Neural cell (in vitro differentiated cells): ENCODE measurements at regions not wholly inside any gene's neighbourhood (a gene's known extent, or its start where the extent isn't known, plus 50 kb on each side); places are given as distances from the start of the nearest gene placed in this dataset.

ENCODE experiments used
- H2AFZ ChIP-seq: fragments of 200-600, 300-800 bp; sonication (generic), shearing (Covaris generic); 2 replicates; pipeline ENCODE4 v1.6.0; 2014; ENCODE audit warnings: low read depth, mild to moderate bottlenecking, antibody characterized with exemption, low read length, moderate library complexity
- H3F3A ChIP-seq: fragments of 200-600 bp; shearing (Covaris generic); 2 replicates; pipeline ENCODE4 v1.6.1; 2016; ENCODE audit warnings: mild to moderate bottlenecking, moderate library complexity, mixed read lengths, antibody characterized with exemption, low read length; ENCODE audit not compliant: insufficient read depth, poor library complexity, severe bottlenecking
- H3K27ac ChIP-seq: fragments of 200-600, 300-800 bp; sonication (generic), shearing (Covaris generic); 2 replicates; pipeline ENCODE4 v1.5.1; 2014; ENCODE audit warnings: mild to moderate bottlenecking, low read length, moderate library complexity
- H3K27me3 ChIP-seq: fragments of 300-800, 200-600 bp; sonication (generic), shearing (Covaris generic); 2 replicates; pipeline ENCODE4 v1.6.0; 2014; ENCODE audit warnings: mild to moderate bottlenecking, low read depth, low read length, moderate library complexity; ENCODE audit not compliant: insufficient read depth
- H3K36me3 ChIP-seq: fragments of 300-800, 200-600 bp; sonication (generic), shearing (Covaris generic); 2 replicates; pipeline ENCODE4 v1.5.1; 2014; ENCODE audit warnings: mild to moderate bottlenecking, antibody characterized with exemption, low read length, moderate library complexity; ENCODE audit not compliant: insufficient read depth
- H3K4me2 ChIP-seq: fragments of 300-800, 200-600 bp; sonication (generic), shearing (Covaris generic); 2 replicates; pipeline ENCODE4 v1.6.0; 2014; ENCODE audit warnings: mild to moderate bottlenecking, low read length
- H3K4me3 ChIP-seq: fragments of 300-800, 200-600 bp; sonication (generic), shearing (Covaris generic); 2 replicates; pipeline ENCODE4 v1.5.1; 2014; ENCODE audit warnings: mild to moderate bottlenecking, low read length, moderate library complexity
- H3K79me2 ChIP-seq: fragments of 200-600 bp; shearing (Covaris generic); replicated peaks from 2 replicates; pipeline ENCODE4 v1.6.0; 2014; ENCODE audit warnings: mild to moderate bottlenecking, low read length, moderate library complexity; ENCODE audit not compliant: insufficient read depth
- H3K9ac ChIP-seq: fragments of 300-800, 200-600 bp; sonication (generic), shearing (Covaris generic); 2 replicates; pipeline ENCODE4 v1.6.1; 2016; ENCODE audit warnings: mild to moderate bottlenecking, low read length, mixed read lengths
- H3K9me2 ChIP-seq: fragments of 200-600 bp; shearing (Covaris generic); 2 replicates; pipeline ENCODE4 v1.6.1; 2016; ENCODE audit warnings: mild to moderate bottlenecking, low read length, mixed read lengths; ENCODE audit not compliant: insufficient read depth
- H3K9me3 ChIP-seq: fragments of 200-600, 300-800 bp; sonication (generic), shearing (Covaris generic); 2 replicates; pipeline ENCODE4 v1.6.1; 2016; ENCODE audit warnings: mild to moderate bottlenecking, mixed run types, low read length, moderate library complexity, mixed read lengths
- H4K20me1 ChIP-seq: fragments of 200-600 bp; shearing (Covaris generic); 2 replicates; pipeline ENCODE4 v1.6.1; 2016; ENCODE audit warnings: mild to moderate bottlenecking, mixed run types; ENCODE audit not compliant: insufficient read depth
- EP300 ChIP-seq: fragments of 450-650 bp; conservative IDR thresholded peaks from 2 replicates; pipeline ENCODE4 v1.6.1; 2014; ENCODE audit warnings: antibody characterized with exemption, mild to moderate bottlenecking, moderate library complexity; ENCODE audit not compliant: poor library complexity, severe bottlenecking
- EZH2 ChIP-seq: fragments of 200-600, 300-800 bp; shearing (Covaris generic), sonication (generic); IDR thresholded peaks from 2 replicates; pipeline ENCODE4 v1.6.1; 2014; ENCODE audit warnings: antibody characterized with exemption, low read length, borderline replicate concordance, mild to moderate bottlenecking; ENCODE audit not compliant: insufficient read depth, poor library complexity, severe bottlenecking
- POLR2AphosphoS5 ChIP-seq: IDR thresholded peaks from 2 replicates; pipeline ENCODE4 v1.6.1; 2012
- SMC3 ChIP-seq: fragments of 450-650 bp; conservative IDR thresholded peaks from 2 replicates; pipeline ENCODE4 v1.6.1; 2014; ENCODE audit warnings: antibody characterized with exemption, mild to moderate bottlenecking, moderate library complexity; ENCODE audit not compliant: poor library complexity
- TAF1 ChIP-seq: IDR thresholded peaks from 2 replicates; pipeline ENCODE4 v1.6.1; 2012; ENCODE audit warnings: low read depth
- TF ChIP-seq, protein P1 (sequence below): fragments of 450-650 bp; IDR thresholded peaks from 2 replicates; pipeline ENCODE4 v1.5.1; 2014; ENCODE audit warnings: antibody characterized with exemption, mild to moderate bottlenecking, moderate library complexity; ENCODE audit not compliant: poor library complexity, severe bottlenecking

- H3K27ac ChIP-seq = no peak overlapping the region
- H3K36me3 ChIP-seq = no peaks in the 10 kb centered on the region
- H3K27me3 ChIP-seq = no peaks in the 10 kb centered on the region
- H3F3A ChIP-seq = no peaks in the 10 kb centered on the region
- H4K20me1 ChIP-seq = no peaks in the 10 kb centered on the region
- no peak overlapping the region for H3K9ac ChIP-seq
- H3K9me2 ChIP-seq = no peaks in the 10 kb centered on the region
- no peaks in the 10 kb centered on the region for H3K79me2 ChIP-seq
- H3K4me2 ChIP-seq = no peak overlapping the region
- H2AFZ ChIP-seq = no peak overlapping the region
- TF ChIP-seq POLR2AphosphoS5 = no peak
- no peak overlapping the region for H3K4me3 ChIP-seq
- no peaks in the 10 kb centered on the region for H3K9me3 ChIP-seq
These were observed 292.1 kb downstream of the ADGB start for GRCh38 chr6:146890644-146891434.

- Histone ChIP-seq H3K9me3 (no peaks in the 10 kb centered on the region), H4K20me1 (no peaks in the 10 kb centered on the region), H3K79me2 (no peaks in the 10 kb centered on the region), H3K4me2 (no peak overlapping the region), H3K27ac (no peak overlapping the region), H3K27me3 (no peaks in the 10 kb centered on the region), H3F3A (no peaks in the 10 kb centered on the region), H3K4me3 (no peak overlapping the region), H3K36me3 (no peaks in the 10 kb centered on the region), H2AFZ (no peak overlapping the region), H3K9me2 (no peaks in the 10 kb centered on the region), H3K9ac (no peak overlapping the region)
- no peak for TF ChIP-seq EZH2
- no peak for TF ChIP-seq EP300
- TF ChIP-seq TAF1 = no peak
- TF ChIP-seq, protein P1, sequence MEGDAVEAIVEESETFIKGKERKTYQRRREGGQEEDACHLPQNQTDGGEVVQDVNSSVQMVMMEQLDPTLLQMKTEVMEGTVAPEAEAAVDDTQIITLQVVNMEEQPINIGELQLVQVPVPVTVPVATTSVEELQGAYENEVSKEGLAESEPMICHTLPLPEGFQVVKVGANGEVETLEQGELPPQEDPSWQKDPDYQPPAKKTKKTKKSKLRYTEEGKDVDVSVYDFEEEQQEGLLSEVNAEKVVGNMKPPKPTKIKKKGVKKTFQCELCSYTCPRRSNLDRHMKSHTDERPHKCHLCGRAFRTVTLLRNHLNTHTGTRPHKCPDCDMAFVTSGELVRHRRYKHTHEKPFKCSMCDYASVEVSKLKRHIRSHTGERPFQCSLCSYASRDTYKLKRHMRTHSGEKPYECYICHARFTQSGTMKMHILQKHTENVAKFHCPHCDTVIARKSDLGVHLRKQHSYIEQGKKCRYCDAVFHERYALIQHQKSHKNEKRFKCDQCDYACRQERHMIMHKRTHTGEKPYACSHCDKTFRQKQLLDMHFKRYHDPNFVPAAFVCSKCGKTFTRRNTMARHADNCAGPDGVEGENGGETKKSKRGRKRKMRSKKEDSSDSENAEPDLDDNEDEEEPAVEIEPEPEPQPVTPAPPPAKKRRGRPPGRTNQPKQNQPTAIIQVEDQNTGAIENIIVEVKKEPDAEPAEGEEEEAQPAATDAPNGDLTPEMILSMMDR = no peak
- no peak for TF ChIP-seq SMC3
These were observed 293.0 kb downstream of the ADGB start for GRCh38 chr6:146891615-146892265.

- H4K20me1 ChIP-seq = no peaks in the 10 kb centered on the region
- H3K9me2 ChIP-seq = no peaks in the 10 kb centered on the region
- H3K4me2 ChIP-seq = no peak overlapping the region
- no peak overlapping the region for H2AFZ ChIP-seq
- no peak overlapping the region for H3K4me3 ChIP-seq
- H3K27me3 ChIP-seq = no peaks in the 10 kb centered on the region
- no peak overlapping the region for H3K9ac ChIP-seq
- no peaks in the 10 kb centered on the region for H3F3A ChIP-seq
- no peak overlapping the region for H3K27ac ChIP-seq
- H3K9me3 ChIP-seq = no peaks in the 10 kb centered on the region
- TF ChIP-seq, protein P1 = no peak
- H3K36me3 ChIP-seq = no peaks in the 10 kb centered on the region
- H3K79me2 ChIP-seq = no peaks in the 10 kb centered on the region
These were observed 293.5 kb downstream of the ADGB start for GRCh38 chr6:146892283-146892612.
